Mucosa of descending colon (tissue), 3 donors: ENCODE measurements at regions not wholly inside any gene's neighbourhood (a gene's known extent, or its start where the extent isn't known, plus 50 kb on each side); places are given as distances from the start of the nearest gene placed in this dataset.
"Not testable (repeated sequence)": the region's sequence is repeated elsewhere in the genome, so short reads cannot be mapped to it uniquely, and the experiment has no call there.

ENCODE experiments used
- ATAC-seq: fragments of 200-7000 bp; cut with Tn5 transposase; one replicate; pipeline ENCODE4 v1.9.1; 2020; ENCODE audit warnings: mild to moderate bottlenecking, moderate library complexity
- DNase-seq, 3 donors: peaks; one replicate each; pipeline ENCODE4 v3.0.0-alpha.2; 2020
- H3K36me3 ChIP-seq: fragments of 200-600 bp; one replicate; pipeline ENCODE4 v1.8.0; 2021; ENCODE audit warnings: low read depth, mild to moderate bottlenecking
- H3K4me1 ChIP-seq: fragments of 200-600 bp; one replicate; pipeline ENCODE4 v1.8.0; 2021; ENCODE audit warnings: low read depth, mild to moderate bottlenecking
- H3K4me3 ChIP-seq: fragments of 200-600 bp; one replicate; pipeline ENCODE4 v1.8.0; 2021; ENCODE audit warnings: mild to moderate bottlenecking
- H3K9me3 ChIP-seq: fragments of 200-600 bp; one replicate; pipeline ENCODE4 v1.8.0; 2021; ENCODE audit warnings: mild to moderate bottlenecking
- CTCF ChIP-seq: fragments of 200-600 bp; IDR thresholded peaks from one replicate; pipeline ENCODE4 v1.8.0; 2022; ENCODE audit warnings: antibody characterized with exemption, mild to moderate bottlenecking
- intact Hi-C, 2 donors: fragments of 100-400 bp; cut with DNase I in 1 of 2; cut with micrococcal nuclease in 1 of 2; formaldehyde crosslinking; loops; one replicate each; pipeline versions ENCODE4 v1.11.0 to v1.11.1; 2022; cut with DNase I, micrococcal nuclease
- donor health status: DM: no; HTN: no; CAD: no; lungs with moderate emphysema.
- donor health status: DM: no; HTN: no; CAD: no.
- donor health status: DM: no; HTN: yes; CAD: no.

- Histone ChIP-seq H3K9me3 (peaks cover 18% of the 10 kb centered on the region), H3K4me3 (no peak overlapping the region), H3K4me1 (no peaks in the 10 kb centered on the region), H3K36me3 (no peaks in the 10 kb centered on the region)
- DNase-seq: no peak
- intact Hi-C loops: no loop called here
- no peak for ATAC-seq
- TF ChIP-seq CTCF: no peak
These were observed 113.5 kb upstream of the MRPS30 start for GRCh38 chr5:44695259-44695658.

- no peaks in the 10 kb centered on the region for H3K4me1 ChIP-seq
- no peaks in the 10 kb centered on the region for H3K36me3 ChIP-seq
- ATAC-seq: no peak
- H3K4me3 ChIP-seq: no peak overlapping the region
- TF ChIP-seq CTCF: no peak
- intact Hi-C loops: no loop called here
- DNase-seq: no peak
- peaks cover 22% of the 10 kb centered on the region for H3K9me3 ChIP-seq
These were observed 116.9 kb upstream of the MRPS30 start for GRCh38 chr5:44691802-44692201.

GRCh38 chr5:44681906-44682305 lies 126.8 kb upstream of the MRPS30 start:
- DNase-seq: no peak
- Histone ChIP-seq H3K4me3 (no peak overlapping the region), H3K36me3 (no peaks in the 10 kb centered on the region), H3K4me1 (no peaks in the 10 kb centered on the region), H3K9me3 (peaks cover 20% of the 10 kb centered on the region)
- no peak for TF ChIP-seq CTCF
- intact Hi-C loops: no loop called here
- no peak for ATAC-seq

- intact Hi-C loops: no loop called here
- ATAC-seq: no peak
- no peaks in the 10 kb centered on the region for H3K36me3 ChIP-seq
These were observed 129.5 kb upstream of the MRPS30 start for GRCh38 chr5:44679214-44679613.

GRCh38 chr5:44675296-44675695 lies 133.5 kb upstream of the MRPS30 start:
- no peak for TF ChIP-seq CTCF
- intact Hi-C loops: no loop called here
- H3K4me3 ChIP-seq: no peak overlapping the region
- peaks cover 12% of the 10 kb centered on the region for H3K9me3 ChIP-seq
- DNase-seq (no peak), ATAC-seq (no peak)
- no peaks in the 10 kb centered on the region for H3K36me3 ChIP-seq
- no peaks in the 10 kb centered on the region for H3K4me1 ChIP-seq

More at GRCh38 chr5:44679214-44679613, 129.5 kb upstream of the MRPS30 start:
- peaks cover 17% of the 10 kb centered on the region for H3K9me3 ChIP-seq
- no peak for DNase-seq
- no peaks in the 10 kb centered on the region for H3K4me1 ChIP-seq
- H3K4me3 ChIP-seq: no peak overlapping the region
- no peak for TF ChIP-seq CTCF

- Histone ChIP-seq H3K4me1 (no peaks in the 10 kb centered on the region), H3K4me3 (no peak overlapping the region), H3K36me3 (no peaks in the 10 kb centered on the region), H3K9me3 (peaks cover 9% of the 10 kb centered on the region)
- ATAC-seq (no peak), DNase-seq (no peak)
- TF ChIP-seq CTCF: no peak
- intact Hi-C loops: no loop called here
These were observed 134.3 kb upstream of the MRPS30 start for GRCh38 chr5:44674461-44674860.

- ATAC-seq, H3K4me3 ChIP-seq, H3K36me3 ChIP-seq, intact Hi-C loops, H3K4me1 ChIP-seq: not testable (repeated sequence)
- H3K9me3 ChIP-seq: peaks cover 44% of the 10 kb centered on the region
- peak in 1 of 3 donors; percentile 18 for DNase-seq
These were observed 140.3 kb upstream of the MRPS30 start for GRCh38 chr5:44668471-44668870.
